GM21381 (cell line): ENCODE measurements at regions not wholly inside any gene's neighbourhood (a gene's known extent, or its start where the extent isn't known, plus 50 kb on each side); places are given as distances from the start of the nearest gene placed in this dataset.
"Not testable (repeated sequence)": the region's sequence is repeated elsewhere in the genome, so short reads cannot be mapped to it uniquely, and the experiment has no call there.

ENCODE experiments used
- ATAC-seq: cut with Tn5 transposase; IDR thresholded peaks from one replicate; pipeline ENCODE4 v1.9.1; 2021; ENCODE audit warnings: mild to moderate bottlenecking, moderate library complexity; ENCODE audit not compliant: unreplicated experiment

DNA sequence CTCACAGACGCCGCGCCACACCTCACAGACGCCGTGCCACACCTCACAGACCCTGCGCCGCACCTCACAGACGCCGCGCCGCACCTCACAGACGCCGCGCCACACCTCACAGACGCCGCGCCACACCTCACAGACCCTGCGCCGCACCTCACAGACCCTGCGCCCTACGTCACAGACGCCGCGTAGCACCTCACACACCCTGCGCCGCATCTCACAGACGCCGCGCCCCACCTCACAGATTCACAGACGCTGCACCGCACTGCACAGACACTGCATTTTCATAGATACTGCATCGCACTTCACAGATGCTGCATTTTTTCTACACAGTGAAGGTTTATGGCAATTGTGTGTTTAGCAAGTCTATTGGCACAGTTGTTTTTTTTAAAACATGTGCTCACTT, 657.8 kb downstream of the TRIML1 start:
- not testable (repeated sequence) for ATAC-seq

DNA sequence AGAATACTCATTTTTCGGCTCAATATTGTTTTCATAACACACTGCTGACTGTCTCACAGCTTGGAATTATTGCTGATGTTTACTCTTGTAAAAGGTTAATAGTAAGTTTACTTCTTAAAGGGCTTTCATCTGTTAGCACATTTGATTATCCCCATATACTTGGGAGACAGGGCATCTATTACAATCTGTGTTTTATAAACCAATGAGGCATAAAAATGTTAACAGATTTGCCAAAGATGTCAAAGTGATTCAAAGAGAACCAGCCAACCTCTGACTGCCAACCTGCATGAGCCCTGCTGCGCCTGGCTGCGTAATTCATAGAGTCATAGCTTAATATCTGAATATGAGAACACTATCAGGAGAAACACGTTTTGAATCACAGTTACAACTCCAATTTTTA, 665.6 kb downstream of the TRIML1 start:
- no peak for ATAC-seq

GRCh38 chr4:188811121-188811520, 671.9 kb downstream of the TRIML1 start:
- no peak for ATAC-seq

DNA sequence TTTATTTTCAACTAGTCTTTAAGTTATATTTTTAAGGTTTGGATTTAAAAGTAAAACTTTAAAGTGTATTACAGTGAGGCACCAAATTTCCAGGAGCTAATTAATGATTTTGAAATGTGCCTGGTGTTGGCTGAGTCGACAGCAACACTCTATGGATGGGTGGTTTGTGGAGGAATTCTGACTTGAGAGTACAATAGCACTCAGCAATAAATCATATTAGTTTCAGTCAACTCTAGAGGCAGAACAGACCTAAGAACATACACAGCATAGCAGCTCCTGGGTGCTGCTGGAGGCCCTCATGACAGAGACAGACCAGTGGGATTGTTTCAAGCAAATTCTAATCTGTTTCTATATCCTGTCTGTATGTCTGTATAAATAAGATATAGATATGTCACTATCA, 673.4 kb downstream of the TRIML1 start:
- no peak for ATAC-seq

DNA sequence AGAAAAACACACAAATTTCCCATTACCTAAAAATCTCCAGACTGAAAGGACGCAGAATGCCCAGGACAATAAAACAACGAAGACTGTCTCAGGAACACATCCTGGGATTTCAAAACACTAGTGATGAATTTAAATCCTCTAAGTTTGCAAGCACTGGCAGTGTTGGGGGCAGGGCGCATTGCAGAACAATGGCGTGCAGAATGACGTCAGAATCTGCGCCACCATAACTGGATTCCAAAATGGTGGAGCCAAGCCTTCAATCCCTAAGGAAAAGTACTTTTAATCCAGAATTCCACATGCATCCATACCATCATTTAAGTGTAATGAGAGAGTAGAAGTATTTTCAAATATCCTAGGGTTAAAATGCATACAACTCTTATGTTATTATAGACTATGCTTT, 679.1 kb downstream of the TRIML1 start:
- ATAC-seq: no peak

DNA sequence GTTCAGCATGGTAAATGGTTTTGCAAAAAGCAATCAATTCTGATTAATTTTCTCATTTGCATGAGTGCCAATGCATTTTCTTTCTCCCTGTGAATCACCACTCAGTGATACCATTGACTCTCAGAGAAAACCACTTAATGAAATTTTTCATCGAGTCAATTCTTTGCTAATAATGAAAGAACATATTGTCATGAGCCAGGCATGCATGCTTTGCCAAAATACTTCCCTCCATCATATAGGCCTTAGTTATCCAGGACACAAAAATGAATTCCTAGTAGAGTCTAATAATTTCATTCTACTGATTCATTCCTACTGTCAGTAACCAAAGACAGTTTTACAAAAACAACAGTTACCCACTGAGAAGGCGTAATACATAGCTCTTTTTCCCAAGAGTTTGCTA, 680.0 kb downstream of the TRIML1 start:
- no peak for ATAC-seq

DNA sequence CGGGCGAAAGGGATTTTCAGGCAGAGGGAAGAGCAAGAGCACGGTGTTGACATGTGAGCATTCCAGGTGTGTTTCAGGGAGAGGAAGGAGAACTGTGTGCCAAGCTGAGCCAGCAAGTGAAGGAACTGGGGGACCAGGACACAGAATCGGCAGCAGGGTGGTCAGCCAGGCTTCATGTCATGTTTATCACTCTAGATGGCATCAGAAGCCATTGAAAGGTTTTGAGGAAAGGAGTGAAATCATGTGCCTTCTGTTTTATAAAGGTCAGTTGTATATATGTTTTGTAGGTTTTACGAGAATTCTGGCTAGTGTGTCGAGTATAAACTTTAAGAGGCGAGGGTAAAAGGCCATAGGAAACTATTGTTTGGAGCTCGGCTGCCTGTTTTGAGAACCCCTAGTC, 682.3 kb downstream of the TRIML1 start:
- no peak for ATAC-seq

GRCh38 chr4:188822698-188823097, 683.5 kb downstream of the TRIML1 start:
- ATAC-seq: no peak

DNA sequence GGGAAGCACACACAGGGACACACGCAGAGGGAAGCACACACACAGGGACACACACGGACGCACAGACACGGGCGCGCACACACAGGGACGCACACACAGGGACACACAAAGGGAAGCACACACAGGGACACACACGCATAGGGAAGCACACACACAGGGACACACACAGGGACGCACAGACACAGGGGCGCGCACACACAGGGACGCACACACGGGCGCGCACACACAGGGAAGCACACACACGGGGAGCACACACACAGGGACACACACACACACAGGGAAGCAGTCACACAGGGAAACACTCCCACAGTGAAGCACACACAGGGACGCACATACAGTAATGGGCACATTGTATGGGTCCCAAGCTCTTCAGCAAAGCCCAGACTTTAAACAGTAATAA, 685.3 kb downstream of the TRIML1 start:
- no peak for ATAC-seq

- no peak for ATAC-seq
These were observed 687.2 kb downstream of the TRIML1 start for GRCh38 chr4:188826393-188826792.

DNA sequence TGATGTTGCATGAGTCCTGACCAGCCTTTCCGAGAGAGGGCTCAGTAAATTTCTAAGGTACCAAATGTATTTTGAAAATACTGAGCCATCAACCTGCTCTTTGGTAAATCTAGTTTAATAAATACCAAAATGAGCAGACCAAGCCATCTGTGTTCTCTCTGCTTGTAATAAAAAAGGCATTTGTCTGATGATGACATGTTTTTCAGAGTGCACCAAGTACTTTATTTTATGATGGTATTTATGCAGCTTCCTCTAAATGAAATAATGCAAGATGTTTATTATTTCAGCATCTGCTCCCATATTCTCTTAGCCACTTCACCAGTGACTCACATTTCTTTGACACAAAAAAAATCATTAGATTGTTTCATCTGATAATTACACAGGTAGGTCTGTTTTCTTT, 700.5 kb downstream of the TRIML1 start:
- ATAC-seq: no peak

DNA sequence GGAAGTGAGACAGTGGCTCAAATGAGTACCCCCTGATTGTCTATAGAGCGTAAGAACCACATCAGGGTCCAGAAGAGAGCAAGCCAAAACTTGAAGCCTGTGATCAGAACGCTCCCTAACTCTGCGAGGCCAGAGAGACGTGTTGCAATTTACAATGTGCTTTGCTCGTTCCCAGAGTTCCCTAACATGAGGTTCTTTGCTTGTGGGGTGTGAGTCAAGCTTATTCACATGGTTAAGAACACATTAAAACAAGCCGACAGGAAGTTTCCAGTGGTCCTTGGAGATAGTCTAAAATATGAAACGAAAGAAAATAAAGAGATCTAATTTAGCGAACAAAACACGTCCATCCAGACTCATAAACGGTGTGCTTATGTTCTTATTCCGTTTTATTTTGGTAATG, 702.3 kb downstream of the TRIML1 start:
- no peak for ATAC-seq

DNA sequence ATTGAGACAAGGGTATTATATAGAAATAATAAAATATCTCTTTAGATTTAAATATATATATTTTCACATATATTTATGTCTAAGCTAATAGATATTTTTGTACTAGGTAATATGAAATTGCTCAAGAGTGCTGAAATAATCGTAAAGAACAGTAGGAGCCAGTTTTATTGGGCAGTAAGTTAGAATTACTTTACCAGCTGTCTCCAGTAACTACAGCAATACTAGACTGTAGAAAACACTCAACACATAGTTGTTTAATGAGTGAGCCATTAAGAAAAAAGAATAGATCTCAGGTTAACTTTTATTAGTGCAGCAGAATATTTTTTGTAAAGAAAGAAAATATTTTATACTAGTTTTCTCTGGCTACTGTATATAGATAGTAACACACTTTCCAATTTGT, 715.2 kb downstream of the TRIML1 start:
- no peak for ATAC-seq

- no peak for ATAC-seq
These were observed 719.5 kb downstream of the TRIML1 start for GRCh38 chr4:188858696-188859095.

DNA sequence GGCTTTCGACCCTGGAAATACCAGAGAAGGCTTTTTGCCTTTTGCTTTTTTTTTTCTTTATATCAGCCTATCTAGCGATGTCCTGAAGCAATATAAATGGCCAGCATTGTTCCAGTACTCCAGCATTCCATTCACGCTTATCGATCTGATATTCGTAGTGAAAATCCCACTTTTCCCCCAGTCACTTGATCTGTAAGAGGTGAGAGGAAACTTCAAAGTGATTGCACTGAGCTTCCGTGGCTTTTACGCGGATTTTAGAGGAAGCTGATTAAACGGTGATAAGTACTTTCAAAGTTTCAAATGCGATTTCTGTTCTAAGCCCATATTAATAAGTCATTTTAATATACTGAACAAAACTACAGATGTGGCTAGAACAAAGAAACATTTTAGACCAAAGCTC, 725.5 kb downstream of the TRIML1 start:
- no peak for ATAC-seq

- no peak for ATAC-seq
These were observed 728.6 kb downstream of the TRIML1 start for GRCh38 chr4:188867796-188868195.

DNA sequence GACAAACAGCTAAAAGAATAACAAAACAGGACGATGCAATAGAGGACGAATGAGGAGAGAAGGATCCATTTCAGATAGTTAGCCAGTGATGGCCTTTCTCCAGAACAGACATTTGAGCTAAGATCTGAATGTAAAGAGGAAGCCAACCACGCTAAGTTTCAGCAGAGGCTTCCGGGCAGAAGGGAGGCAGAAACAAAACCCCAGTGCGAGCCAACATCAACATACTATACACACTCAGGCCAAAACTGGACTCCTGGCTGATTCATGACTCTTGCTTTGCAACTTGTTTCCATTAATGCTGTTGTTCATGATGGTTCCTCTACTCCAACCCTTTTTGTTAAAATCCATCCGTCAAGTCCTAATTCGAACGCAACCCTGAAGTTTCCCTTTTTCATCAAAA, 730.3 kb downstream of the TRIML1 start:
- ATAC-seq: no peak

GRCh38 chr4:188872809-188873208, 733.6 kb downstream of the TRIML1 start:
- no peak for ATAC-seq

DNA sequence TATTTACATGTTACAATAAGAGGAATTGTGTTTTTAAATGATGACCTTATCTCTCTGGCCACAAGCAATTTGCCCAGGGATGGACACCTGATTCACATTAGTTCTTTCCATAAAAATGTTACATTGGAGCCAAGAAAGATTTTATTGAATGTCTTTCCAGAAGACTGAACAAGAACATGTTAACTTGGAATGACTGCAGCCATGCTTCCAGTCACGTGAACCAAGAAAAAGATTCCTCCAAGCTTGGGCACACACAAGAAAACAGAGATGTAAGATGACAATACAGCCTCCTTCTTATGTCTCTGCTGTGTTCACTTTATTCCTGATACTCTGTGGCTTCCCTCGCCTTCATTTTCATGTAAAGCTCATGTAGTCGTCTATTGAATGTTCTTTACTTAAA, 737.6 kb downstream of the TRIML1 start:
- ATAC-seq: no peak

DNA sequence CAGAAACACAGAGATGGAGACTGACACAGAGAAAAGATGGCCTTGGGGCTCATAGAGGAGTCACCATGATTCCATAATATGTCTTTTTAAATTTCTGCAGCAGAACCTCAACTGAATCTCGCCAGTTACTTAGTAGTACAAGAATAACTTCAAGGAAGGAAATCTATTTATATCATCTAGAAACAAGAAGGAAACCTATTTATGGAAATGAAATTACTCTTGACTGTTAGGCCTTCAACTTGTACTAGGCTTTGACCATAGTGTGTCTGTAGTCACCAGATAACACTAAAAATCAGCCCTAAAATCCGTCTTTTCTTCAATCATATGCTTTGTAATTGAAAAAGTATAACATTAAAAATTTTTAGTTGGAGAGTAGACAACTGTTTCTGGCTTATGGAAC, 740.4 kb downstream of the TRIML1 start:
- no peak for ATAC-seq

DNA sequence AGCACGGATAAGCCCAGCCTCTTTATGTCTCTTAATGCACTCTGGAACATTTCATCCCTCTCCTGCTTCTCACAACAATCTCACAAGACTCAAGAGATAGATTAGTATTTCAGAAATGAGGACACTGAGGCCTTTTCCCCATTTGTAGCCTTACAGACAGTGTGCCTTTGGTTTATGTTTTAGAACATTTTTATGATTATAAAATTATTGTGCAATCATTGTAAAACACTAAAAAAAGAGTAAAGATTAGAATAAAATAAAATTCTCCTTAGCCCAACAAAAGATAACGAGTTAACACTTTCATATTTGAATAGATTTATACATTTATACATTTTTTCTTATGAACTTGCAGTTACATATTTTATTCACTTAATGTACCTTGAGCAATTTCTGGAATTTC, 748.7 kb downstream of the TRIML1 start:
- no peak for ATAC-seq

DNA sequence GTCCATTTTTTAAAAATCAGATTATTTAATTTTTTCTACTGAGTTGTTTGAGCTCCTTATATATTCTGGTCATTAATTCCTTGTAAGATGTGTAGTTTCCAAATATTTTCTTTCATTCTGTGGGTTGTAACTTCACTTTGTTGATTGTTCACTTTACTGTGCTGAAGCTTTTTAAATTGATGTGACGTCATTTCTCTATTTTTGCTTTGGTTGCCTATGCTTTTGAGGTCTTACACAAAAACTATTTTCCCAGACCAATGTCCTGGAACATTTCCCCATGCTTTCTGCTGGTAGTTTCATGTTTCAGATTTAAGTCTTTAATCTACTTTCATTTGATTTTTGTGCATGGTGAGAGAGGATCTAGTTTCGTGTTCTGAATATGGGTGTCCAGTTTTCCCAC, 753.6 kb downstream of the TRIML1 start:
- no peak for ATAC-seq

- ATAC-seq: no peak
These were observed 764.7 kb downstream of the TRIML1 start for GRCh38 chr4:188903986-188904385.

- ATAC-seq: no peak
These were observed 765.4 kb downstream of the TRIML1 start for GRCh38 chr4:188904617-188905016.
